ENCODE measurements at regions not wholly inside any gene's neighbourhood (a gene's known extent, or its start where the extent isn't known, plus 50 kb on each side); places are given as distances from the start of the nearest gene placed in this dataset.

GRCh38 chr3:117567382-117567781 is 857.8 kb downstream of the TUSC7 start:
- no peak for TF ChIP-seq CTCF (IDR thresholded peaks at IDR 0.05; ENCODE audit: control extremely low read depth, extremely low read depth, low read depth, missing control alignments)
- POLR2A ChIA-PET = no interaction called here
- CTCF ChIA-PET = interaction anchor here (1.4 to 2.3 kb wide), 2 partner anchors 14 to 18 kb away, joined by 6 to 8 read pairs; no protein-coding TSS in a partner anchor
- no peak for DNase-seq (ENCODE audit: extremely low spot score)

GRCh38 chr3:117567906-117568305 is 858.3 kb downstream of the TUSC7 start:
- no peak for DNase-seq (ENCODE audit: extremely low spot score)
- ChIA-PET POLR2A (no interaction called here), CTCF (no interaction called here)
- no peak for TF ChIP-seq CTCF (IDR thresholded peaks at IDR 0.05; ENCODE audit: control extremely low read depth, extremely low read depth, low read depth, missing control alignments)

GRCh38 chr3:117572786-117573185 is 863.2 kb downstream of the TUSC7 start:
- CTCF ChIA-PET = interaction anchor here (1.8 kb wide), 1 partner anchor 17 kb away, joined by 5 read pairs; no protein-coding TSS in a partner anchor
- no peak for TF ChIP-seq CTCF (IDR thresholded peaks at IDR 0.05; ENCODE audit: control extremely low read depth, extremely low read depth, low read depth, missing control alignments)
- POLR2A ChIA-PET = no interaction called here
- no peak for DNase-seq (ENCODE audit: extremely low spot score)

GRCh38 chr3:117580806-117581205 is 871.2 kb downstream of the TUSC7 start:
- POLR2A ChIA-PET = no interaction called here
- CTCF ChIA-PET = no interaction called here
- TF ChIP-seq CTCF (IDR thresholded peaks at IDR 0.05; ENCODE audit: control extremely low read depth, extremely low read depth, low read depth, missing control alignments) = no peak
- DNase-seq (ENCODE audit: extremely low spot score) = no peak

GRCh38 chr3:117586161-117586560 is 876.6 kb downstream of the TUSC7 start:
- no peak for DNase-seq (ENCODE audit: extremely low spot score)
- POLR2A ChIA-PET = no interaction called here

GRCh38 chr3:117587416-117587815 is 877.8 kb downstream of the TUSC7 start:
- DNase-seq (ENCODE audit: extremely low spot score) = no peak
- no peak for TF ChIP-seq CTCF (IDR thresholded peaks at IDR 0.05; ENCODE audit: control extremely low read depth, extremely low read depth, low read depth, missing control alignments)
- CTCF ChIA-PET = no interaction called here
- POLR2A ChIA-PET = no interaction called here

More at GRCh38 chr3:117586161-117586560, 876.6 kb downstream of the TUSC7 start:
- TF ChIP-seq CTCF (IDR thresholded peaks at IDR 0.05; ENCODE audit: control extremely low read depth, extremely low read depth, low read depth, missing control alignments) = no peak
- CTCF ChIA-PET = no interaction called here

GRCh38 chr3:117589454-117589853 is 879.9 kb downstream of the TUSC7 start:
- DNase-seq (ENCODE audit: extremely low spot score) = no peak
- CTCF ChIA-PET = interaction anchor here (0.7 to 1.6 kb wide), 4 partner anchors 10 to 55 kb away, joined by 3 to 5 read pairs (median 4); no protein-coding TSS in a partner anchor
- no peak for TF ChIP-seq CTCF (IDR thresholded peaks at IDR 0.05; ENCODE audit: control extremely low read depth, extremely low read depth, low read depth, missing control alignments)
- POLR2A ChIA-PET = no interaction called here
